Liver (tissue), 3 donors: ENCODE measurements at regions not wholly inside any gene's neighbourhood (a gene's known extent, or its start where the extent isn't known, plus 50 kb on each side); places are given as distances from the start of the nearest gene placed in this dataset.

Source experiments
- CTCF ChIP-seq: fragments of 150-350 bp; IDR thresholded peaks from 2 replicates; pipeline ENCODE4 v1.5.1; 2017; ENCODE audit warnings: improper control_type of control experiment, low read depth, low read length; ENCODE audit not compliant: missing input control
- FOXA1 ChIP-seq: IDR thresholded peaks from 2 replicates; pipeline ENCODE4 v1.6.1; 2016; ENCODE audit warnings: antibody characterized with exemption
- GABPA ChIP-seq, 2 donors: IDR thresholded peaks in 1 of 2; conservative IDR thresholded peaks in 1 of 2; 2 replicates each; pipeline ENCODE4 v1.6.1; 2016; ENCODE audit warnings: antibody characterized with exemption in 2 of 2, mild to moderate bottlenecking in 1 of 2, moderate library complexity in 1 of 2
- JUND ChIP-seq, 2 donors: IDR thresholded peaks; 2 replicates each; pipeline ENCODE4 v1.6.1; 2016; ENCODE audit warnings: antibody characterized with exemption in 2 of 2
- MAX ChIP-seq: IDR thresholded peaks from 2 replicates; pipeline ENCODE4 v1.6.1; 2016; ENCODE audit warnings: antibody characterized with exemption
- NR2F2 ChIP-seq: IDR thresholded peaks from 2 replicates; pipeline ENCODE4 v1.6.1; 2016; ENCODE audit warnings: antibody characterized with exemption
- RAD21 ChIP-seq, 2 donors: IDR thresholded peaks; 2 replicates each; pipeline ENCODE4 v1.6.1; 2016; ENCODE audit warnings: antibody characterized with exemption in 2 of 2, mild to moderate bottlenecking in 2 of 2
- REST ChIP-seq: IDR thresholded peaks from 2 replicates; pipeline ENCODE4 v1.6.1; 2016; ENCODE audit warnings: antibody characterized with exemption, mild to moderate bottlenecking
- RXRA ChIP-seq, 2 donors: IDR thresholded peaks; 2 replicates each; pipeline ENCODE4 v1.6.1; 2017 to 2018; ENCODE audit warnings: antibody characterized with exemption in 2 of 2, mild to moderate bottlenecking in 1 of 2
- SP1 ChIP-seq: IDR thresholded peaks from 2 replicates; pipeline ENCODE4 v1.6.1; 2018; ENCODE audit warnings: antibody characterized with exemption, mild to moderate bottlenecking
- TAF1 ChIP-seq: conservative IDR thresholded peaks from 2 replicates; pipeline ENCODE4 v1.6.1; 2016; ENCODE audit warnings: antibody characterized with exemption, mild to moderate bottlenecking
- YY1 ChIP-seq: IDR thresholded peaks from 2 replicates; pipeline ENCODE4 v1.6.1; 2016; ENCODE audit warnings: antibody characterized with exemption, mild to moderate bottlenecking
- donor health status: healthy.
- donor health status: healthy.

- no peak for TF ChIP-seq CTCF
- no peak for TF ChIP-seq JUND (IDR thresholded peaks at IDR 0.05)
- TF ChIP-seq MAX = no peak
- no peak for TF ChIP-seq TAF1
- TF ChIP-seq NR2F2 = no peak
- TF ChIP-seq REST = no peak
- TF ChIP-seq YY1 = no peak
- no peak for TF ChIP-seq SP1
- TF ChIP-seq RAD21 (IDR thresholded peaks at IDR 0.05) = no peak
- TF ChIP-seq RXRA (IDR thresholded peaks at IDR 0.05) = no peak
- TF ChIP-seq GABPA (IDR thresholded peaks at IDR 0.05 in 1 of 2, conservative IDR thresholded peaks at IDR 0.05 in 1 of 2) = no peak
- no peak for TF ChIP-seq FOXA1
These were observed 146.5 kb upstream of the MME start for GRCh38 chr3:154933581-154933980.
